ENCODE measurements at regions not wholly inside any gene's neighbourhood (a gene's known extent, or its start where the extent isn't known, plus 50 kb on each side); places are given as distances from the start of the nearest gene placed in this dataset.
"Not testable (repeated sequence)": the region's sequence is repeated elsewhere in the genome, so short reads cannot be mapped to it uniquely, and the experiment has no call there.

GRCh38 chr9:79089054-79089560 lies 482.7 kb upstream of the TLE4 start:
- H3K4me1 ChIP-seq, result no peaks in the 10 kb centered on the region
- H3K9me3 ChIP-seq, result no peaks in the 10 kb centered on the region
- no peak overlapping the region for H3K4me3 ChIP-seq
- intact Hi-C loops (cut with DNase I; ENCODE audit: low total_unique reads), result no loop called here
- H3K27me3 ChIP-seq, result no peaks in the 10 kb centered on the region
- no peak for TF ChIP-seq CTCF (IDR thresholded peaks at IDR 0.05)
- TF ChIP-seq POLR2A (IDR thresholded peaks at IDR 0.05), result no peak
- no peak overlapping the region for H3K27ac ChIP-seq
- H3K36me3 ChIP-seq (ENCODE audit: low read depth, missing control alignments), result no peaks in the 10 kb centered on the region
- DNase-seq, result no peak

GRCh38 chr9:79089851-79090250 lies 481.9 kb upstream of the TLE4 start:
- H3K9me3 ChIP-seq; H3K27ac ChIP-seq; H3K36me3 ChIP-seq (ENCODE audit: low read depth, missing control alignments); H3K4me1 ChIP-seq; DNase-seq; H3K4me3 ChIP-seq; intact Hi-C loops (cut with DNase I; ENCODE audit: low total_unique reads); H3K27me3 ChIP-seq: not testable (repeated sequence)
- 61 to 77% methylated on average over 2 of the region's 2 CpGs for WGBS, 2 donors

- 82 to 91% methylated on average over 9 to 17 of the region's 17 CpGs for WGBS, 2 donors
Observed at GRCh38 chr9:79103257-79103656, 468.5 kb upstream of the TLE4 start.

GRCh38 chr9:79104216-79104615 lies 467.5 kb upstream of the TLE4 start:
- Histone ChIP-seq H3K4me1 (no peaks in the 10 kb centered on the region), H3K27me3 (no peaks in the 10 kb centered on the region), H3K27ac (no peak overlapping the region), H3K4me3 (no peak overlapping the region), H3K36me3 (ENCODE audit: low read depth, missing control alignments) (no peaks in the 10 kb centered on the region), H3K9me3 (no peaks in the 10 kb centered on the region)
- 92 to 98% methylated on average over 1 of the region's 1 CpG for WGBS, 2 donors
- intact Hi-C loops (cut with DNase I; ENCODE audit: low total_unique reads), result no loop called here
- DNase-seq, result no peak
- TF ChIP-seq POLR2A (IDR thresholded peaks at IDR 0.05), result no peak
- no peak for TF ChIP-seq CTCF (IDR thresholded peaks at IDR 0.05)

More at GRCh38 chr9:79103257-79103656, 468.5 kb upstream of the TLE4 start:
- H3K9me3 ChIP-seq; H3K27me3 ChIP-seq; H3K4me1 ChIP-seq; DNase-seq; intact Hi-C loops (cut with DNase I; ENCODE audit: low total_unique reads); H3K27ac ChIP-seq; H3K36me3 ChIP-seq (ENCODE audit: low read depth, missing control alignments); H3K4me3 ChIP-seq: not testable (repeated sequence)

- TF ChIP-seq CTCF (IDR thresholded peaks at IDR 0.05), result no peak
- TF ChIP-seq POLR2A (IDR thresholded peaks at IDR 0.05), result no peak
- H3K27ac ChIP-seq, result no peak overlapping the region
- no peaks in the 10 kb centered on the region for H3K4me1 ChIP-seq
- no peak for DNase-seq
- intact Hi-C loops (cut with DNase I; ENCODE audit: low total_unique reads), result no loop called here
- no peaks in the 10 kb centered on the region for H3K36me3 ChIP-seq (ENCODE audit: low read depth, missing control alignments)
- 53 to 54% methylated on average over 2 of the region's 2 CpGs for WGBS, 2 donors
- H3K4me3 ChIP-seq, result no peak overlapping the region
- H3K9me3 ChIP-seq, result no peaks in the 10 kb centered on the region
- H3K27me3 ChIP-seq, result no peaks in the 10 kb centered on the region
Observed at GRCh38 chr9:79104951-79105350, 466.8 kb upstream of the TLE4 start.

GRCh38 chr9:79107911-79108676 lies 463.7 kb upstream of the TLE4 start:
- Histone ChIP-seq H3K36me3 (ENCODE audit: low read depth, missing control alignments) (no peaks in the 10 kb centered on the region), H3K27ac (no peak overlapping the region), H3K27me3 (no peaks in the 10 kb centered on the region), H3K9me3 (no peaks in the 10 kb centered on the region), H3K4me1 (no peaks in the 10 kb centered on the region), H3K4me3 (no peak overlapping the region)
- intact Hi-C loops (cut with DNase I; ENCODE audit: low total_unique reads), result no loop called here
- no peak for DNase-seq
- TF ChIP-seq POLR2A (IDR thresholded peaks at IDR 0.05) (no peak), CTCF (IDR thresholded peaks at IDR 0.05) (no peak)
- WGBS, 2 donors, result 86 to 91% methylated on average over 3 of the region's 3 CpGs

Data from testis (tissue), 2 donors.